ENCODE measurements at regions not wholly inside any gene's neighbourhood (a gene's known extent, or its start where the extent isn't known, plus 50 kb on each side); places are given as distances from the start of the nearest gene placed in this dataset.

DNA sequence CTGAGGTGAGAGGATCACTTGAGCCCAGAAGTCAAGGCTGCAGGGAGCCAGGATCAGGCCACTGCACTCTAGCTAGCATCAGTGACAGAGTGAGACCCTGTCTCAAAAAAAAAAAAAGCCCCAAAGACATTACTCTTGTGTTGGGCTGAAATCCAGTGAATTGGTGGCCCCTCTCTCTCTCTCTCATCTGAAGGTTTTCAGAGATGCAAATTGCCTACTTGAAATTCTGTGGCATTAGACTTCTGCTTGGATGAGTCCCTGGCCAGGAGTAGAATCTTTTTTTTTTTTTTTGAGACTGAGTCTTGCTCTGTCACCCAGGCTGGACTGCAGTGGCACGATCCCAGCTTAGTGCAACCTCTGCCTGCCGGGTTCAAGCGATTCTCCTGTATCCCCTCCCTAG is 112.0 kb upstream of the ATF7IP start:
- no peak for DNase-seq (ENCODE audit: low read depth in 3 of 3)

DNA sequence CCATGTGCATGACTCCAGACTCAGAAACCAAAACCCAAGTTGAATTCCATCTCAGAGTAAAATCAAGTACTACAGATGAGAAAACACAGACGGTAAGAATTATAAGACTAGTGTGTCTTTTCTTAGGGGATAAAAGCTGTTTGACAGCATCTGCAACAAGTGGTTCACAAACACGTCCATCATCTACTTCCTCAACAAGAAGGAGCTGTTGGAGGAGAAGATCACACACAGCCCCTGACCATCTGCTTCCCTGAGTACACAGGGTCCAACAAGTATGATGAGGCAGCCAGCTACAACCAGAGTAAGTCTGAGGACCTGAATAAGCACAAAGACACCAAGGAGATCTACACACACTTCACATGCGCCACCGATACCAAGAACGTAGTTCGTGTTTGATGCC is 110.7 kb upstream of the ATF7IP start:
- DNase-seq (ENCODE audit: low read depth in 3 of 3) = no peak

DNA sequence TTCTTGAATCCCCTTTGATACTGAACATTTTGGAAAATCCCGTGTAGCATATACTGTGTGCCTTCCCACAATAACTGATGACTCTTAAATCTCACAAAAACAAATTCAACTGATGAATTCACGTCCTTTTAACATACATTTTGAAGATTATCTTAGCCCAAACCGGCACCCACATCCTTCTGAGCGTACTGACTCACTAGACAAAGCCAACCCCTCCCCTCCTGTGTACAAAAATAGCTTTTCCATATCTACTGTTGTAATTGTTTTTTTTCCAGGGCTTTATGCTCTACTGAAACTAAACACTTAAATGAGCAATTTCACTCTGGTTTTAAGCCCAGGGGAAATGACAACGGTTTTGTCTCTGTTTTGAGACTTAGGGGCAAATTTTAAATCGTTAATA is 109.4 kb upstream of the ATF7IP start:
- DNase-seq (ENCODE audit: low read depth in 3 of 3) = peak in 2 of 3 experiments; percentile 13 to 14

DNA sequence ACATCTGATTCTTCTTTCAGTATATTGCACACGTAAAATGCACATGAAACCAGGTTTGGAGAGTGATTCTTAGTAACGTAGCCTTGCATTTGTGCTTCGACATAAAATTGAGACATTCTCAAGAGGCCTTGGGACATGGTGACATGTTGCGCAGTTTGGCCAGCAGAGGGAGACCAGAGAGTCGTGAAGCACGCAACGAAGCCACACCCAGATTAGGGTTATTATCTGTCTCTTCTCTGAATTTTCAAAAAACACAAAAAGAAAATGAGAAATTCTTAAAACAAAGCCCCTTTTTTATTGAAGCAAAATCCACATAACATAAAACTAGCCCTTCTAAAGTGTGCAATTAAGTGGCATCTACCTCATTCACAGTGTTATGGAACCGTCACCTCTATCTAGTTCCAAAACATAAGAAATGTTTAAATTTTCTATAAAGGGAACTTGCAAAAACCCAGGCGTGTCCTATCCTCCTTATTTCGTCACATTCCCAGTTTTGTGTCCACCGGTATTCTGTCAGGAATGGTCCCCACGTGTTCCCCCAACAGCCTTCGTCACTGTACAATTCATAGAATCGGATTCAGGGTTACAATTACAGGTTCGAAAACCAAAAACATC is 108.8 kb upstream of the ATF7IP start:
- peak; percentile 42 to 71 (median 60) for DNase-seq (ENCODE audit: low read depth in 3 of 3)

DNA sequence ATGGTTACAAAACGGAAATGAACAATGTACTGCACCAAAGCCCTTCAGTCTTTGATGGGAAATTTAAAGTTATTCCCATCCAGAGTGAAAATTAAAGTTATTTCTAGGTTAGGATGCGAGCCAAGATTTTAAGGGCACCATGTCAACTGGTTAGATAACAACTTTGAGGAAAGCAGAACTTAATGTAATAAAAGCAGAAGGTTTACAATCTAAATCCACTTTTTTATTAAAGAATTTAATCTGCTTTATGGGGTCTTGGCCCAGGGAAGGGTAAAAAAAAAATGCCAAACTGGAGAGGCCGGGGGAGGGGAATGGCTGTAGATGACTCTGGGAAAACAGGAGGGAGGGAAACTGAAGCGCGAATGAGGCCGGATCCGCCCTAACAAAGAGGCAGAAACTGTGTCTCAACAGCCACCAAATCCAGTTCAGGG is 108.2 kb upstream of the ATF7IP start:
- DNase-seq (ENCODE audit: low read depth in 3 of 3) = no peak

DNA sequence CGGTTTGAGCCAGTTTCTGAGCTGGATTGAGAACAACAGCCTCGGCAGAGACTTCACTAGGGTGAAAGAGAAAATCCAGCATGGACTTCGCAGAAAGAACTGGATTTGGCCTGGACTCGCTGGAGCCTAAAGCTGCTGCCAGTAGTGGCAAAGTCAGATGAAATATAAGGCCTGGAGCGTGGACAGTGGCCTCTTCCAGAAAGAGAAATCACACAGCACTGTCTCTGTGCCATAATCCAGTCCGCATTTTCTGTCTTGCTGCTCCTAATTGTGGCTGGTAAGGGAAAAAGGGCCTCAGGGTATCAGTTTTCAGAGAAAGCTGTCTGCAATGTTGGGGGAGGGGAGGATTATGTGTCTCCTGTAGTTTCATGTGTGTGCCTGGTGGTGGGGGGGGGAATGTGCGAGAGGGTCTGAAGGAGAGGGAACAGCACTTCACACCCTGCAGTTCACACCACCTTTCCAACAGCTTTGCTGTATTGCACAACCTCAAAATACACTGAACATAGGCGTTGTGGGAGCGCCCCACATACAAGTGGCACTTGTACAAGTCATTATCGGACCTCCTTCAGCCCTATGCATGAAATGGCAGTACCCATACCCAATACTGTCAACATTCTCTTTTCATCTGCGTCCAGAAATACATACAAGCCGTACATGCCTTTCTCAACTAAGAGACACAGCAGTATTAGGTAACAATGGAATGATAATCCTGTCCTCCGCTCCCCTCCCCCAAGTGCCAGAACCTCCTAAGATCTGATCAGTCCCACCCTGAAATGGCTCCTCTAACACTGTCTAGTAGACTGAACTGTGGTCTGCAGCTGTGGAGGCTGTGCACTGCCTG is 107.5 kb upstream of the ATF7IP start:
- peak; percentile 71 to 79 (median 75) for DNase-seq (ENCODE audit: low read depth in 3 of 3)

DNA sequence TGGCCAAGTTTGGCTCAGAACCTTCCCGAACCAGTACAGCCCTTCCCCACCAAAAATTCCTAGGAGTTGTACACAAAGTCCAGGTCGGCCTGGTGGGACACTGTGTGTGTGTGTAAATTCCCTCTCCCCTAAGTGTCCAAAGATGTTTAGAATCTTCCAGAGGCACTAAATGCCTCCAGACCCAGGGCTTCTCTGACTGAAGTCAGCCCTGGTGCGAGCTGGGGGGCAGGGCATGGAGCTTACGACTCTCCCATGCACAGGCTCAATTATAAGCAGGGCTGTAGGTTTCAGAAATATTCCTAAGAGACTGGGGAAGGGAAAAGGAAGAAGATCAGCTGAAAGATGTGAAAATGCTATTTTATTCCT is 106.9 kb upstream of the ATF7IP start:
- DNase-seq (ENCODE audit: low read depth in 3 of 3) = no peak

DNA sequence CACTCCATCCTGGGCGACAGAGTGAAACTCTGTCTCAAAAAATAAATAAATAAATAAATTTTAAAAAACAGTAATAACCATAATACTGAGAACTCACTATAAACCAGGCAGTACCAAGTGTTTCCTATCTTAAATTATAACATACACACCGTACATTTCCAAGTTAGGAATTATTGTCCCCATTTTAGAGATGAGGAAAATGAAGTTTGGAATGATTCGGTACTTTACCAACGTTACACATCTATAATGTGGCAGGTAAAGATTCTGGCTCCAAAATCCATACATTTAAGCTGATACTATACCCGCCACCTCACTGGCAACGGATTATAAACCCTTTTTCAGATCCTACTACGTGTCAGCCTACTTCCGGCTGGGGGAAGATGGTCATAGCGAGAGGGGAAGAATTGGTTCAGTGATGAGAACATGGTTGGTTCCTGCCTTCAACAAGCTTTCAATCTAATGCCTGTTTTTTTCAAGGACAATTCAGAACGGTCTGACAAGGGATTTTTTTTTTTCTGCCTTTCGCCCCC is 105.9 kb upstream of the ATF7IP start:
- no peak for DNase-seq (ENCODE audit: low read depth in 3 of 3)

DNA sequence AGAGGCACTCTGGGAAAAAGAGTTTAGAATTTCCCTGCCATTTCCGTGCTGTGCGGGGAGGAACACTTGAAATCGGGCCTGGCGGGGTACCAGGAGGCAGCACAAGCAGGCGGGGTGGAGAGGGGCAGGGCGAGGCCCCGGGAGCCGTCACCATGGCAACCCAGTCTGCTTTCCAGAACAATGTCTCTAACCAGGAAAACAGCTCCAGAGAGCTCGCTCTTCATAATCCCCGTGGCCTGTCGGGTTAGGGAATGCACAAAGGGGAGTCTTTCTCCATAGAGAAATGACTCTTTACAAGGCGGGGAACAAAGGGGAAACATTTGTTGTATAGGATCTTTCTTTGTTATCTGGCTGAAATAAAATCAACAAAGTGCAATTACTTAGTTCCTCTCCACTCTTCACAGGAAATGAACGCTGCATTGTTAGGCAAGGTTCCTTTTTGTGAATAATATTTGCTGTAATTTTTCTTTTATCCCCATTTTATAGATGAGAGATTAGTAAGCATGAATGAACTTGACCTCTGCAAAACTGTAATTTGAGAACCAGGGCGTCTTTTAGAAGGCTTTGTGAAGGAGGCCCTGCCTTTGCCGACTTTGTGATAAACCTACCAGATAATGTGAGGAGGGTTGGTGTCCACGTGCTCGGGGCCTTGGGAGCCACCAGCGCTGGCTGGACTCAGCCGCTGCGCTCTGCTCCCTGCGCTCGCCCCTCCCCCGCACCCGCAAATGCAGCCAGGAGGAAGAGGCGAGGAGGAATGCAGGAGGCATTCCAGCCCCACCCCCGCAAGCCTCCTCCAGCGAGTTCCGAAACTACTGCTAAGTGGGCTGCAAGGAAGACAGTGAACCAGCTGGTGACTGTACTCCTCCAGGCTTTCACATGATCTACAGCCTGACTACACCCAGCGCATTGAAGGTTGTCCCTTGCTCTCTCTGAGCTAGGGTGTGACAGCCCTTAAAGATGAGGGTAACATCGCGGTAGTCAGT is 105.2 kb upstream of the ATF7IP start:
- no peak for DNase-seq (ENCODE audit: low read depth in 3 of 3)

DNA sequence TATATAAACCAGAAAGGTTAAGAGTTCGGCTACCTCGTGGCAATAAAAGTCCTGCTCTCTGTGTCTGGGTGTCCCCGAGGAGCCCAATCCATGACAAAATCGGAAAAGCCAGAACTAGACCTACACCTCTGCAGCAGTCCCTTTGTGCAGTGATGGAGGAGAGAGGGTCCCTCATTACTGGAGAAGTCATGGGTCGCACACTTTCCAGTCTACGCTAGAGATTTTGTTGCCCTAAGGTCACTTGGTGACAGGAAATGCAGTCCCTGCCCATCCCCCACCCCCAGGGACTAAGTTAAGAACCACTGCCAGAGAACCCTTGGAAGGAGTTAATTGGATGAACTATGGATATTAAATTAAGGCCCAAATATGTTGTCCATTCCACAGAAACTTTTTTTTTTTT is 104.4 kb upstream of the ATF7IP start:
- no peak for DNase-seq (ENCODE audit: low read depth in 3 of 3)

DNA sequence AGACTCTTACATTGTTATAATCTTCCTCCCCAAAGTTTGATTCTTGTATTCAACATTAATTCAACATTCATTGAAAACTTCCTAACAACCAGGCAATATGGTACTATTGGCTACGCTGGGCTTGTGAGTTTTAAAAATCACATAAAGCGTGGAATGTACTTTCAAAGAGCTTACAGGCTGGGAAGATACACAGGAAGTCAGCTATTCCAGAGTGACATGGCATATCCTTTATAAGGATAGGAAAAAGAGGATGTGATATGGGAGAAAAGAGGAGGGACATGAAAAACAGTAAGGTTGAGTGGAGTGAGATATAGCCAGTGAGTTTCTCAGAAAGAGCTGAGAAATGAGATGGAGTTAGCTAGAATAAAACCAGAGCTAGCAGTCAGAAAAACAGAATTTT is 103.6 kb upstream of the ATF7IP start:
- no peak for DNase-seq (ENCODE audit: low read depth in 3 of 3)

DNA sequence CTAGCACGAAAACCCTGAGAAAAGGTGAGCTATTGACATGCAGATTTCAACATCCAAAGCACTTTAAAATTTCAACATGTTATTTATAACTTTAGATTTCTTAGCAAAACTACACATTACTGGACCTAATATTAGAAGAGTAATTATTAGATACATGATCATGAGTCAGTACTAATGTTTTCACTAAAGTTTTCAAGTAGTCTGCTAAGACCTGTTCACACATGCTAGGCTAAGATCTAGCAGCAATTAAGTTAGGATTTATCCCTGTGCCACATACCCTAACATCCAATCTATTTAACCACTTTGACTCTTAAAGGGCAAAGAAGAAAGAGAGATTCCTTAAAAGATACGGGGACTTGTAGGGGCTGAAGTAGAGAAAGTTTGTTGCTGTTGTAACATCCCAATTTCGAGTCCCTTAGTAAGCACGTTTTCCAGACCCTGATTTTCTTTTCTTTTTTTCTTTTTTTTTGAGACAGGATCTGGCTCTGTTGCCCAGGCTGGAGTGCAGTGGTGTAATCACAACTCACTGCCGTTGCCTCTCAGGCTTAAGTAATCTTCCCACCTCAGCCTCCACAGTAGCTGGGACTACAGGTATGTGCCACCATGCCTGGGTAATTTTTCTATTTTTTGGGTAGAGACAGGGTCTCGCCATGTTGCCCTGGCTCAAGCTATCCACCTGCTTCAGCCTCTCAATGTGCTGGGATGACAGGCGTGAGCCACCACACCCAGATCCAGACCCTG is 102.5 kb upstream of the ATF7IP start:
- no peak for DNase-seq (ENCODE audit: low read depth in 3 of 3)

DNA sequence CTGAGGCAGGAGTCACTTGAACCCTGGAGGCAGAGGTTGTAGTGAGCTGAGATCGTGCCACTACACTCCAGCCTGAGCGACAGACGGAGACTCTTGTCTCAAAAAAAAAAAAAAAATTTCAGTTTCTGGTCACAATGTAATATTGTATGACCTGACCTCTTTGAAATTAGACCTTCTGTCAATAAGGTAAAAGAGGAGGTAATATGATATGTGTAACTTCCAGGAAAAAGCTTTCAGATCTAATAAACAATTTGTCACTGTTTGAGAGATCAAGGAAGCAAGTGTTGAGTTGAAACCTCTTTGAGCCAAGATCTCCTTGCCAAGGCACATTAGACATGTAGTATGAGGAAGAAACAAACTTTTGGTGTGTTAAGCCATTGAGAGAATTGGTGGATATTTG is 101.7 kb upstream of the ATF7IP start:
- DNase-seq (ENCODE audit: low read depth in 3 of 3) = no peak

DNA sequence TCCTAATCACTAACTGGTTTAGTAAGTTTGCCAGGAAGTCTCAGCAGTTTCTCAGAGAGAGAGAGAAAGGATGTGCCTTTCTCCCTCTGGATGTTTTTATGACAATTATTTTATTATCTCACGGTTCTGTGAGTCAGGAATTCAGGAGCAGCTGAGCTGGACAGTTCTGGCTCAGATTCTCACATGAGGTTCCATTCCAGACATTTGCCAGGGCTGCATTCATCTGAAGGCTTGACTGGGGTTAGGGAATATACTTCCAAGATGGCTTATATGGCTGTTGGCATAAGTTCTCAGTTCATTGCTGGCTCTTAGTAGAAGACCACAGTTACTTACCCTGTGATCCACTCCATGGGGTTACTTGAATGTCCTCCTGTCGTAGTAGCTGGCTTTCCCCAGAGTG is 101.2 kb upstream of the ATF7IP start:
- DNase-seq (ENCODE audit: low read depth in 3 of 3) = no peak

DNA sequence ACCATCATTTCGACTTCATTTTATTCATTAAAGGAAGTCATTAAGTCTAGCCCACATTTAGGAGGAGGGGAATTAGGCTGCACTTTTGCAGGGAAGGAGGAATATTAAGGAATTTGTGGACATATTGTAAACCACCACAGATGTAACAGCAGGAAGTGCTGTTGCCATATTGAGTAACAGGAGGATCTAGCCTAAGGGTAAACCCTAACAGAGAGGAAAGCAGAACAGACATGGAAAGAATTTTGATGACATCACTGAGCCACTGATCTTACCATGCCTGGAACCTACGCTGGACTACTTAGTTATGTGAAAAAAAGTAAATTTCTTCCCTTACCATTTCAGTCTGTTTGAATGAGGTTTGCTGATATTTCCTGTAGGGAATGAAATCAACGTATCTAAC is 100.7 kb upstream of the ATF7IP start:
- DNase-seq (ENCODE audit: low read depth in 3 of 3) = no peak

DNA sequence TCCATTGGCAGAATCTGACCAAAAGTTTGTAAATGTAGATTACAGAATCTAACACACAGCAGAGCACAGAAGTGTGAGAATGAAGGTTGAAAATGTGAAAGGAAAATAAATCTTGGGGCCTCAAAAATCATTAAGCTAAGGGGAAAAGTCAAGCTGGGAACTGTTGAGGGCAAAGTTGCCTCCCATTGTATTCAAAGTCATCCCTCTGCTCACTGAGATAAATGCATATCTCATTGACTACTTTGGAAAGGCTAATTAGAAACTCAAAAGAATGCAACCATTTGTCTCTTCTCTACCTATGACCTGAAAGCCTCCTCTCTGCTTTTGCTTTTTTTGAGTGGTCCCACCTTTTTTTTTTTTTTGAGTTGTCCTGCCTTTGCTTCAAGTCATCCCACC is 97.4 kb upstream of the ATF7IP start:
- DNase-seq (ENCODE audit: low read depth in 3 of 3) = no peak

DNA sequence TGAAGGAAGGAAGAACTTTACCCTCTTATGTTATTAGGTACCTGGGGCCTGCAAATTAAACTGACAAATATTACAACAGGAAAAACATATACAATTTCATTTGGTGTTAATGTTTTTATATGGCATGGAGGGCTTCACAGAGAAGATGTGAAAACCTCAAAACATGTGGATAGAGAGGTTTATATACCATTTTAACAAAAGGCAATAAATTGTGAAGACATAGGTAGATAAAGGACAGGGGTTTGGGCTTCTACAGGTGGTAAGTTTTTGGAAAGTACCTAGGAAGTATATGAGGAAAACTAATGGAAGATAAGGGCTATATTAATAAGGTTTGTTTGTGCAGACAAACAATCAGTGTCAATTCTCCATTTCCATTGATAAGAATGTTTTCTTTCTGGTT is 95.1 kb upstream of the ATF7IP start:
- no peak for DNase-seq (ENCODE audit: low read depth in 3 of 3)

DNA sequence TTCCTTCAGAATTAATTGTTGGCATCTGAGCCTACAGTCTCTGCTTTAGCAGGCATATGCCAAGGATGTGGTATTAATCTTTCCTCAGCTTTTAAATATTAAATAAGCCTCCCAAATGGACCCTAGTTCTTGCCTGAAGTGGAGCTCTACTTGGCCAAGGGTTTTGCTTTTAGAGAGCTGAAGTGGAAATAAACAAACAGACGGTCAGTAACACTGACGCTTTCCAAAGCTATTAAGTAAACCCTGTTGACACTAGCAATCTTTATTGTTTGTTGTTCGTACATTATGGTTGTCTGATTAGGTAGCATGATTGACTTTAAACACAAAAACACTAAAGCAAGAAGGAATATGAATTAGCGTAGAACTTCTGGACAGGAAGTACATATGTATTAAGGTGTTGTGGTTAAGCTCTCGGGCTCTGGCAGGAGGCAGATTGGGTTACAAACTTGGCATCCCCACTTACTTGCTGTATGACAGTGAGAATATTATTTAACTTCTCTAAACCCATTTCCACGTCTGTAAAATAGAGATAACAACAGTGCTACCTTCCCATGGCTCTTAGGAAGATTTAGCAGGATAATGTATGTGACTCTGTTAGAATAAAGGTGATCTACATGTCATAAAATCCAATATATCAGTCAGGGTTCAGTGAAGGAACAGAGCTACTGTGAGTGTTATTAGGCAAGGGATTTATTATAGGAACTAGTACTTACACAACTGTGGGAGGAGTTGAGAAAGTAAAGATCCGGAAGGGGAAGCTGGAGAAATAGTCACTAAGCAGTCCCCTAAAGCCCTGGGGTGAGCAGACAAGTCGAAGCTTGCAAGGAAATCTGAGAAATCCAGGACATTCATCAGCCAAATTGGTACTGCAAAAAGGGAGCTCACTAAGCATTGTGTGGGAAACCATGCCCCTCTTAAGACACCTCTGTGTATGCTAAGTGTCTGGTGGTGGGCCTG is 92.2 kb upstream of the ATF7IP start:
- no peak for DNase-seq (ENCODE audit: low read depth in 3 of 3)

DNA sequence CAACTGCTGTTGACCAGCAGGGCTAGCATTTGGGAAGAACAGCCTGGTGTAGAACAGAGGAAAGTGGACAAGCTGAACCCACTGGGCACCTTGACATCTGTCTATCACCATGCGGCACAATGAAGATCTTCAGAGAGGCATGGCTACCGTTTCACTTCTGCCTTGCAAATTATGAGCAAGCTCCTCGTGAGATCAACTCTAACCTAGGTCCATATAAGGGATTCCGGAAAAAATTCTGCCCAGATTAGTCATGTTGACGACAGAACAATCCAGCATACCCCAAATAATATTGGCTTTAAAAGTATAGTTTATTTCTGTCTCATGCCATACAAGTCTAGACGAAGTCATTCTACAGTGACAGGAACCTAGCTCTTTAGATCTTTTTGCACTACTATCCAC is 91.6 kb upstream of the ATF7IP start:
- DNase-seq (ENCODE audit: low read depth in 3 of 3) = no peak

DNA sequence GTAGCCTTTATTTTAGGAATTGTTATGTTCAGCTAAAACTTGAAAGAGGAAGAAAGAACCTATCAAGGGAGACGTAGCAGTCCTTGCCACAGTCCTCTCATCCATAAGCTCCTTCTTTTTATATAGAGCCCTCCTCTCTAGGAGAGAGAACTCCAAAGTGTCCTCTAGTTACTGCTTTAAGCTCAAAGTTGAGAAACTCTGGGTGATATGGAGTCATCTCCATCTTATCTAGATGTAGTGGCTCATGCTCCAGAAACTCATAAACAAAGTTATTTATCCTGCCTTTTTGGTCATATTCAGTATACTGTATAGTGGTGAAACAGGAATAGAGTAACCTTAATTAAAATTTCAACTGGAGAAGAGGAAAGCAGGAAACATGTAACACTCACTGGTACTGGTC is 90.4 kb upstream of the ATF7IP start:
- no peak for DNase-seq (ENCODE audit: low read depth in 3 of 3)
